ENCODE measurements at regions not wholly inside any gene's neighbourhood (a gene's known extent, or its start where the extent isn't known, plus 50 kb on each side); places are given as distances from the start of the nearest gene placed in this dataset.

DNA sequence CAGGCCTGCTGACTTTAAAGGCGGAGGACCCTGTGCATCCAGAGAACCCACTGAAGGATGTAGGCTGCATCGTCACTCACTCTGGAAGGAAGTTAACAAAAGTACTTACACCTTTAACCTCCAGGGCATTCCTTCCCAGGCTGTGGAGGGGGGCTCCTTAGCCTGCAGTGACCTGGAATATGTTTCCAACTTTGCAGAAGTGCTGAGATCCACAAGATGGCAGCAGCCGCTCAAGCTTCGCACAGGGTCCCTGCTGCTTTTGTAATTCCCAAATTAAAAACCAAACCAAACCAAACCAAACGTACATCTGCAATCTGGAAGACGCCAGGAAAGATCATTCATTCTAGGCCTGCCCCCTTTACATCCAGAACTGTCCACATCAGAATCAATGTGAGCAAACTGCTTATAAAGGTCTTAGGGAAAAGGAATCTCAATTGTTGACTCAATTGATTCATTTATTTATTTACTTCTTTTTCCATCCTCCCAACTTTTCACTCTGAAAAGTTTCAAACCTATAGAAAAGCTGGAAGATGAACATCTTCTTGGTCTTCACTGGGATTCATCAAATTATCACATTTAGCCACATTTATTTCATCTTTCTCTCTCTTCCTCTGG lies 70.5 kb upstream of the KLHL25 start:
- DNase-seq: peak; percentile 17
- H3K4me3 ChIP-seq: no peak overlapping the region
- no peak overlapping the region for H3K27ac ChIP-seq
- TF ChIP-seq POLR2AphosphoS5 (IDR thresholded peaks at IDR 0.05): no peak
- TF ChIP-seq, protein P1, sequence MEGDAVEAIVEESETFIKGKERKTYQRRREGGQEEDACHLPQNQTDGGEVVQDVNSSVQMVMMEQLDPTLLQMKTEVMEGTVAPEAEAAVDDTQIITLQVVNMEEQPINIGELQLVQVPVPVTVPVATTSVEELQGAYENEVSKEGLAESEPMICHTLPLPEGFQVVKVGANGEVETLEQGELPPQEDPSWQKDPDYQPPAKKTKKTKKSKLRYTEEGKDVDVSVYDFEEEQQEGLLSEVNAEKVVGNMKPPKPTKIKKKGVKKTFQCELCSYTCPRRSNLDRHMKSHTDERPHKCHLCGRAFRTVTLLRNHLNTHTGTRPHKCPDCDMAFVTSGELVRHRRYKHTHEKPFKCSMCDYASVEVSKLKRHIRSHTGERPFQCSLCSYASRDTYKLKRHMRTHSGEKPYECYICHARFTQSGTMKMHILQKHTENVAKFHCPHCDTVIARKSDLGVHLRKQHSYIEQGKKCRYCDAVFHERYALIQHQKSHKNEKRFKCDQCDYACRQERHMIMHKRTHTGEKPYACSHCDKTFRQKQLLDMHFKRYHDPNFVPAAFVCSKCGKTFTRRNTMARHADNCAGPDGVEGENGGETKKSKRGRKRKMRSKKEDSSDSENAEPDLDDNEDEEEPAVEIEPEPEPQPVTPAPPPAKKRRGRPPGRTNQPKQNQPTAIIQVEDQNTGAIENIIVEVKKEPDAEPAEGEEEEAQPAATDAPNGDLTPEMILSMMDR (IDR thresholded peaks at IDR 0.05): peak; percentile 20 to 45 (median 33)
- in situ Hi-C loops (cut with MboI; ENCODE audit: low pct_ligation_motif_present in 1 of 4, low pct_unique_long_range_greater_than_20kb in 1 of 4, low sequenced_read_pairs in 3 of 4): loop anchor here in 3 of 4 donors (10.0 to 25.0 kb wide), 4 partner anchors 747 to 897 kb away; no protein-coding TSS in a partner anchor
- H3K9me3 ChIP-seq: no peaks in the 10 kb centered on the region
- no peaks in the 10 kb centered on the region for H3K27me3 ChIP-seq
- no peaks in the 10 kb centered on the region for H3K4me1 ChIP-seq
- H3K36me3 ChIP-seq: no peaks in the 10 kb centered on the region
- intact Hi-C loops (cut with DNase I; ENCODE audit: low total_unique reads): no loop called here
- 0 to 18% methylated on average over 2 to 6 of the region's 6 CpGs for WGBS, 2 donors (ENCODE audit: low coverage in 1 of 2)

DNA sequence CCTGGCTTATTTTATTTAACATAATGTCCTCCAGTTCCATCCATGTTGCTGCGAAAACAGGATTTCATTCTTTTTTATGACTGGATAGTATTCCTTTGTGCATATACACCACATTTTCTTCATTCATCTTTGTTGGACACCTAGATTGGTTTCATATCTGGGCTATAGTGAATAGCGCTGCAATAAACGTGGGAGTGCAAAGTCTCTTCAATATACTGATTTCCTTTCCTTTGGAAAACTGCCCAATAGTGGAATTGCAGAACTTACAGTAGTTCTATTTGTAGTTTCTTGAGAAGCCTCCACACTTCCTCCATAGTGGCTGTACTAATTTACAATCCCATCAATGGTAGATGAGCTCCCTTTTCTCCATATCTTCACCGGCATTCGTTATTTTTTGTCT lies 72.5 kb upstream of the KLHL25 start:
- H3K4me1 ChIP-seq: no peaks in the 10 kb centered on the region
- no peak for DNase-seq
- WGBS, 2 donors (ENCODE audit: low coverage in 1 of 2): 49 to 50% methylated on average over 5 of the region's 5 CpGs
- H3K27ac ChIP-seq: no peak overlapping the region
- H3K4me3 ChIP-seq: no peak overlapping the region
- H3K27me3 ChIP-seq: peaks cover 6% of the 10 kb centered on the region
- intact Hi-C loops (cut with DNase I; ENCODE audit: low total_unique reads): no loop called here
- H3K36me3 ChIP-seq: no peaks in the 10 kb centered on the region
- H3K9me3 ChIP-seq: no peaks in the 10 kb centered on the region
- TF ChIP-seq POLR2AphosphoS5 (IDR thresholded peaks at IDR 0.05) (no peak), EP300 (IDR thresholded peaks at IDR 0.05; ENCODE audit: low read depth) (no peak), POLR2A (IDR thresholded peaks at IDR 0.05) (no peak)
- TF ChIP-seq, protein P1 (IDR thresholded peaks at IDR 0.05): no peak
- in situ Hi-C loops (cut with MboI; ENCODE audit: low pct_ligation_motif_present in 1 of 4, low pct_unique_long_range_greater_than_20kb in 1 of 4, low sequenced_read_pairs in 3 of 4): loop anchor here in 3 of 4 donors (10.0 to 25.0 kb wide), 4 partner anchors 745 to 895 kb away; no protein-coding TSS in a partner anchor

DNA sequence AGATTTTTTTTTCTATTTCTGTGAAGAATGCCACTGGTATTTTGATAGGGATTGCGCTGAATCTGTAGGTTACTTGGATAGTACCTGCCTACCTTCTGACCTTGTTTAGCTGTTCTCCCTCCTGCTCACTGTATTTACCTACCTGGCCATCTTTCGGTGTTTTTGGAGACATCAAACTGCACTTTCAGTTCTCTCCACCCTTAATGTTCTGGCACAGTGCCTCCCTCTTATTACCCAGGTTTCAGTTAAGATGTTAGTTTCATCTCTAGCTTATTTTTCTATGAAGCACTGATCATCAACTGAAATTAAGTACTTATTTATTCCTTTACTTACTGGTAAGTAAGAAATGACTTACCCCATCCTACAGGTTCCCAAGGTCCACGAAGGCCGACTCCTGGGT lies 74.4 kb upstream of the KLHL25 start:
- H3K36me3 ChIP-seq: no peaks in the 10 kb centered on the region
- in situ Hi-C loops (cut with MboI; ENCODE audit: low pct_ligation_motif_present in 1 of 4, low pct_unique_long_range_greater_than_20kb in 1 of 4, low sequenced_read_pairs in 3 of 4) (loop anchor here in 3 of 4 donors (10.0 to 25.0 kb wide), 4 partner anchors 743 to 893 kb away; no protein-coding TSS in a partner anchor), intact Hi-C loops (cut with DNase I; ENCODE audit: low total_unique reads) (no loop called here)
- TF ChIP-seq EP300 (IDR thresholded peaks at IDR 0.05; ENCODE audit: low read depth) (no peak), POLR2AphosphoS5 (IDR thresholded peaks at IDR 0.05) (no peak), POLR2A (IDR thresholded peaks at IDR 0.05) (no peak)
- TF ChIP-seq, protein P1 (IDR thresholded peaks at IDR 0.05): no peak
- no peaks in the 10 kb centered on the region for H3K9me3 ChIP-seq
- no peaks in the 10 kb centered on the region for H3K4me1 ChIP-seq
- H3K4me3 ChIP-seq: no peak overlapping the region
- DNase-seq: no peak
- no peak overlapping the region for H3K27ac ChIP-seq
- H3K27me3 ChIP-seq: peaks cover 9% of the 10 kb centered on the region
- 73 to 78% methylated on average over 4 of the region's 4 CpGs for WGBS, 2 donors (ENCODE audit: low coverage in 1 of 2)

DNA sequence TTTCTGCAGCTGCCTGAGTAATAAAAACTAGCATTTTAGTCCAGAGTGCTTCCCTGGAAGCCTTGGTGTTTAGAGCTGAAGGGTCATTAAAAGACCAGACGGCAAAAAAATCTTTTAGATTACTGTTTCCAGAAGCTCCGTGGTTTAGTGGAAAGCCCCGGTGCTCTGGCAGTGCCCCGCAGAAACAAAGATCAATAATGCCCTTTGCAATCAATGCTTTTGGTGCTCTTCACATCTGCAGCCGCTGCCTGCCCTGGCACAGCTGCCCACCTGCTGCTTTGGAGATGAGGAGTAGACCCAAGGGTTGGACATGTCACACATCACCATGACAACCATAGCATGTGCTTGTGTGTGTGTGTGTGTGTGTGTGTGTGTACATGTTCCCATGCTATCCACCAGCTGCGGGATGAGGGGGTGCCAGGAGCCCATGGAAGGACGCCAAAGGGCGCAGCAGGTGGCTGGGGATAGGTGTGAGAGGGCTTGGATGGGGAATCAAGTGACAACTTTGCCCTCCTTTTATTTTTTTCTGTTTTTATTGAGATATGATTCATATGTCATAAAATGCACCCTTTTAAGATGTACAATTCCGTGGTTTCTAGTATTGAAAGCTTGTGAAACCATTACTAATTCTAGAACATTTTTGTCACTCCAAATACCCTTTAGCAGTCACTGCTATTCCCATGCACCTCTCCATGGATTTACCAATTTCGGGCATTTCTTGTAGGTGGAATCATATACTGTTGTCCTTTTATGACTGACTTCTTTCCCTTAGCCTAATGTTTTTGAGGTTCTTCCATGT lies 75.7 kb upstream of the KLHL25 start:
- Histone ChIP-seq H3K4me3 (no peak overlapping the region), H3K4me1 (no peaks in the 10 kb centered on the region), H3K27me3 (peaks cover 9% of the 10 kb centered on the region), H3K27ac (no peak overlapping the region), H3K36me3 (no peaks in the 10 kb centered on the region), H3K9me3 (no peaks in the 10 kb centered on the region)
- intact Hi-C loops (cut with DNase I; ENCODE audit: low total_unique reads): no loop called here
- in situ Hi-C loops (cut with MboI; ENCODE audit: low pct_ligation_motif_present in 1 of 4, low pct_unique_long_range_greater_than_20kb in 1 of 4, low sequenced_read_pairs in 3 of 4): loop anchor here in 2 of 4 donors (25.0 kb wide), 3 partner anchors 742 to 892 kb away; no protein-coding TSS in a partner anchor
- TF ChIP-seq, protein P1 (IDR thresholded peaks at IDR 0.05): no peak
- TF ChIP-seq POLR2AphosphoS5 (IDR thresholded peaks at IDR 0.05) (no peak), EP300 (IDR thresholded peaks at IDR 0.05; ENCODE audit: low read depth) (no peak), POLR2A (IDR thresholded peaks at IDR 0.05) (no peak)
- 38 to 42% methylated on average over 5 to 10 of the region's 10 CpGs for WGBS, 2 donors (ENCODE audit: low coverage in 1 of 2)
- no peak for DNase-seq
